NCI-H1105 (cell line): ENCODE measurements at regions not wholly inside any gene's neighbourhood (a gene's known extent, or its start where the extent isn't known, plus 50 kb on each side); places are given as distances from the start of the nearest gene placed in this dataset.
A peak's percentile ranks its signal among the peaks of the same experiment; 100 is the strongest.
"Not testable (repeated sequence)": the region's sequence is repeated elsewhere in the genome, so short reads cannot be mapped to it uniquely, and the experiment has no call there.

ENCODE experiments used
- DNase-seq: peaks from one replicate; lab custom pipeline; 2025; lab: John Stamatoyannopoulos, UW

DNA sequence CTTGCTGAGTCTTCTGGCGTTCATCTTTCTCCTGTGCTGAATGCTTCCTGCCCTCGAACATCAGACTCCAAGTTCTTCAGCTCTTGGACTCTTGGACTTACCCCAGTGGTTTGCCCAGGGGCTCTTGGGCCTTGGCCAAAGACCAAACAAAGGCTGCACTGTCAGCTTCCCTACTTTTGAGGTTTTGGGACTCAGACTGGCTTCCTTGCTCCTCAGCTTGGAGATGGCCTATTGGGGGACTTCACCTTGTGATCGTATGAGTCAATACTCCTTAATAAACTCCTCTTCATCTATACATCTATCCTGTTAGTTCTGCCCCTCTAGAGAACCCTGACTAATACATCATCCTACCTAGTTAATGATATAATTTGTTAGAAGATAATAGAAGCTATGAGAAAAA is 415.4 kb downstream of the TMEM38B start:
- not testable (repeated sequence) for DNase-seq

DNA sequence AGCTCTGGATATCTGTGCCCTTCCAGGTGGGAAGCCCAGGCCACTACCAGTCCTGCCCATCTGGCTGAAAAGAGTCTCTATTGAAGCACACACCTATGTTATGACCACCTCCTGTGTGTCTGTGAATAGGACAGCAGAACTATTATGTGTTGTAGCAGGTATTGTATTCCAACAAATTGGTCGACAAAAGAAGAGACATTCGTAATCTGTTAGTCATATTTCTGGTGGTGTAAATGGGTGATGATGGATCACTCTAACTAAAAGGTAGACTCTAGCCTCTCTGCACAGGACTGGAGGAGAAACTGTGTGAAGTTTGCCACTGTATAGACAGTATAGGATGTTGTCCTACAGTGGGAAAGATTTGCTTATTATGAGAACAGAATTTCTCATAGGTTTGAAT is 416.1 kb downstream of the TMEM38B start:
- no peak for DNase-seq

- peak; percentile 27 for DNase-seq
Observed at GRCh38 chr9:106111039-106111730, 416.8 kb downstream of the TMEM38B start.

GRCh38 chr9:106112935-106113334 is 418.6 kb downstream of the TMEM38B start:
- no peak for DNase-seq

GRCh38 chr9:106119176-106119575 is 424.8 kb downstream of the TMEM38B start:
- no peak for DNase-seq

GRCh38 chr9:106120071-106120470 is 425.7 kb downstream of the TMEM38B start:
- DNase-seq = no peak

DNA sequence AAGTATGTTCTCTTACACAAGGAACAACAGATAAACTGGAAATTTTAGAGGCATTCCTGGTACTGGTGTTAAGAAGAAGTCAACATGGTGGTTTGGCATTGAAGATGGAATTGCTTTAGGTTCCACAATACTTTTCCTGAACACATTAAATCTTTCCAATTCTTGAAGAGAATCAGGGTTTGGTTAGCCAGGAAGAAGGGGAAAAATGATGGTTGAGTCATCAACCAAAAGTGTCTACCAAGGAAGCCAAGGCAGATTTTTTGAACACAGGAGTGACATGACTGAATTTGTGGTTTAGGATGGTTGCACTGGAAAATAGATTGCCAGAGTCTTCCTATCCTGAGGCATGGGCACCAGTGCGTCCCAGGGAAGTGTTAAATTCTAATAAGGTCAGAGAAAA is 433.4 kb downstream of the TMEM38B start:
- DNase-seq = no peak

DNA sequence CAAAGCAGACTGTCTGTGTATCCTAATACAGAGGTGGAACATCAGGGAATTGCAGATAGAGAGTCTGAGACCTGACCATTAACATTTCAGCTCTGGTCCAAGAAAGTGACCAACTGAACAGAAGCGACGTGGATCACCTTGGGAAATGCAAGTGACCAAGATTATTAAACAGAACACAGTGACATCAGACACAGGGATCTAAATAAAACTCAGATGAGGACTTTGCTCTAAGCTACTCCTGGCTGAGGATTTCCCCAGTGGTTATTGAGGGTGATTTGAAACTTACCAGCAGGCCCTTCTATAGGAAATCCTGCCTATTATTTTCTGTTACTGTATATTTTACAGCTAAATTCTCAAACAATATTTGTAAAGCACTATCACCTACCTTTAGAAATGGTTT is 436.0 kb downstream of the TMEM38B start:
- no peak for DNase-seq

DNA sequence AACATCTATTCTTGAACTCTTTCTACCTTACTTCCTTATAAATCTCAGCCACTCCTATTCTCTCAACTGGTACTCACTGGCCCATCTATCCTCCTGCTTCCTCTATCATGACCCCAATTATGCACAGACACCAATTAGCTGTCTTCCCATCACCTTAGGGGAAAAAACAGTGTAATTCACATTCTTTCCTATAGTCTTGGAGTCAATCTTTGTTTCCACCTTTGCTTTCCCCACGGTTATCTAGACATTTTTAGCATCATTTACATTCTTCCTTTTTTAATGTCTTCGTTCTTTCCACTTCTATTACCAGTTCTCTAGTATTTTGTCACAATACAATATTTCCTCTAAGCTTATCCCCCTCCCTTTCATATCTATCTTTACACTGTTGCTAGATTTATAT is 449.4 kb downstream of the TMEM38B start:
- no peak for DNase-seq

DNA sequence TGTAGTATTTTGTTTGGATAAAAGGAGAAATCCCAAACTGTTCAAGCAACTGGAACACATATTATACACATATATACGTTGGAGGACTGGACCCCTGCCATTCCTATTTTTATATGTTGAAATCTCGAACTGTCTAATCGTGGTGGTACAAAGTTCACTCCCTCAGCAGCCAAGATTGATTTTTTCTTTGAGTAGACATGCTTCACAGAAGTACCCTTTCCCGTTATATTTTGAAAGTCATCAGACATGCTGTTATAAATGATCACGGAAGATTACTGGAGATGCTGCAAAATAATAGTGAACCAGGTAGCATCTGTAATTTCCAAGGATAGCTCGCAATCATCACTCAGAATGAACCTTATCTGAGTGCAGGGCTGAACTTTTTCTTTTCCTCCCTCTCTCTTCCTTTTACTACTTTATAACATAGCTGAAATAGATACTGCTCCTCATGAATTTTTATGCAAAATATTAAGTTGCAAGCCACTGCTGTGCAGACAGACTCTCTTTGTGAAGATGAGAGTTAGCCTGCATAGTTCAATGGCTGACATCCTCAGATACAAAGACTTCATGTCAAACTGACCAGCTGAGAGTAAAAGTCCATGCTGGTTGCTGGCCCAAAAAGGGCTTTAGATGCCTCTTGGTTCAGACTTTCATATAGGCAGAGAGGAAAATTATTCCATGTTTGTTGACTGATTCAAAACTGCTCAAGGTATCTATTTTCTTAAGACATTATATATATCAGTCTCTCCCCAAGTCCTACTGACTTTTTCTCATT is 451.9 kb downstream of the TMEM38B start:
- DNase-seq = no peak

DNA sequence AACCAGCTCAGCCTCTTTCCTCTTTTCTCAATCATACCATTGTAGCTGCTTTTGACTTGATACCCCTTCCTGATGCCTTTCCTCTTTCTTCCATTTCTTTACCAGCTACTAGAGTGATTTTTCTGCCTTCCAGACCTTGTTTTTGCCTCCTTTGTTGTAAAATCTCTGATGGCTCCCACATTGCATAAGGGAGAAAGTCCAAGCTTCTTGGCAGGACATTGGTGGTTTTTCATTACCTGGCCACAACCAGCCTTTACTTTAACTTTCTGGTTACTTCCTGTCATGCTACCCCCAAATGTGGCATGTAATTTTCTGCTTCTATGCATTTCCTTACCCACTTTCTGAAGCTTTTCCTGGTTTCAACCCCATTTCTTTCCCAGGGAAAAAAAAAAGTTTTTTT is 452.5 kb downstream of the TMEM38B start:
- DNase-seq = no peak

DNA sequence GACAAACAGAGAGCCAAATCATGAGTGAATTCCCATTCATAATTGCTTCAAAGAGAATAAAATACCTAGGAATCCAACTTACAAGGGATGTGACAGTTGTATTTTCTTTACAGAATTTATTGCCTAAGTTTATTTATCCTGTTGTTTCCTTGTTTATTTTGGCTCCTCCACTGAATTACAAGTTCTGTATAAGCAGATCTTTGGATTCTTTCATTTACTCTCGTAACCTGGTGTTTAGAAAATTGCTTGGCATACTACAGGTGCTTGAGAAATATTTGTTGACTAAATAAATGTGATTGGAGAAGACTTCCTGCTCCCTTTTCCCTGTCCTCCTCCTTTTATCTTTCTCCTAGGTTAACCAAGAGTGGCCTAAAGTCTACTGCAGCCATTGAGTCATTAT is 455.6 kb downstream of the TMEM38B start:
- DNase-seq = no peak

DNA sequence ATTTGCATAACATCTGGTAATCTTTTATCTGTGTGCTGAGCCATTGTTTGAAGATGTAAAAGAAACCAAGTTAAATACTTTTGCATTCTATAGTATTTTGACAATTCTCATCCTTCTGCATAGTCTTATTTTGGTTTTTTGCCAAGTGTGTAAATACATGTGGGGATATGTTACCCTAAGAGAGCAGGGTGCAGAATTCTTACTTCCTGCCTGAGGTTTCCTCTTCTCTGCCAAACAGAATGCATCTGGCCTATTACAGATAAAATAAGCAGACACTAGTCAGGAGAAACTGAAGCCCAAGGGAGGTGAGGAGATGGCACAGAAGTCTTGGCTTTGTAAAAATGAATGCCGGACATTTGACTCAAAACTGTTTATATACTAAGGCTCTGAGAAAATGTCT is 462.1 kb downstream of the TMEM38B start:
- DNase-seq = no peak

DNA sequence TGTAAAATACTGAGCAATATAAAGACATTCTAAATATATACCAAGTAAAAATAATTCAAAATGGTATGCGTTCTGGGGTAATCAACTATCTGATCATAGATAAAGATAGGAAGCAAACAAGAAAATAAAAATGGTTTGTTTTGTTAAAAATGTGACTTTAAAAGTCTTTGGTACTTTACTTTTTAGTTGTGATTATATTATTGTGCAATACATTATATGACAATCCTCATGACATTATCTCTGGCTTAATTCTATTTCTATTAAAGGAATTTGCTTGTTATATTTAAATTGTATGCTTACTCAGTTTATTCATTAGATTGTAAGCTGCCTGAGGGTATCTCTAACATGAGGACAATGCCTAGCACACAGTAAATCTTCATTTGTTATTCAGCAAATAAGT is 477.9 kb downstream of the TMEM38B start:
- DNase-seq = no peak

DNA sequence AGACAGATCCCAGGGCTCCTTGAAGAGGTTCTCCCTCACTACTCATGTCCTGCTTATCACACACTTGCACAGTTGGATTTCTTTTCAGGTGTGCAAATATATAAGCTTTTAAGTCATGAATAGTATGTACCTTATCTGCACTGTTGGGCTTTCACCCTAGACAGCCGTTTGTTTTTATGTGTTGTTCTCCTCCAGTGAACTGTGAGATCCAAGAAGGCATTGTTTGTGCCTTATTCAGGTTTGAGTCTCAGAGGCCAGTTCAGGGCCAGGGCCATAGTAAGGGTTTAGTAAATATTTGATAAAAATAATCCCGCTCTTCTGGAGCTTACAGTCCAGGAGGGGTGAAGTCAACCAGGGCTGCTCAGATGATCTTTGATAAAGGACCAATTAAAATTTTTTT is 480.0 kb downstream of the TMEM38B start:
- DNase-seq = no peak

DNA sequence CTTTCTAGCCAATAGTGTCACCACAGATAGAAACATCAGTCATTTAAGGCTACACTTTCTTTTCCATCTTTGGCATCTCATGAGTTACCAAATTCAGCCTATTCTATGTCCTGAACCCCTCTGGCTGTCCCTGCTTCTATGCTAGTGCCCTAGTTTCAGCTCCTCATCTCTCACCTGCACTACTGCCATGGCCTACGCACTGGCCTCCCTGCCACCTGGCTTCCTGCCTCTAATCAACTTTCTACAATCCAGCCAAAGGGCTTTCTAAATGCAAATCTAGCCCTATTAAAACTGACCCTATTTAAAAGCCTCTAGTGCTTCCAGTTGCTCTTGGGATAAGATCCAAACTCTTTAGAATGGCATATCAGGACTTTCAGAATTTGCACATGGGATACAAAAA is 482.9 kb downstream of the TMEM38B start:
- no peak for DNase-seq

- no peak for DNase-seq
Observed at GRCh38 chr9:106179191-106179590, 484.9 kb downstream of the TMEM38B start.

- DNase-seq = not testable (repeated sequence)
Observed at GRCh38 chr9:106203815-106204516, 509.6 kb downstream of the TMEM38B start.

DNA sequence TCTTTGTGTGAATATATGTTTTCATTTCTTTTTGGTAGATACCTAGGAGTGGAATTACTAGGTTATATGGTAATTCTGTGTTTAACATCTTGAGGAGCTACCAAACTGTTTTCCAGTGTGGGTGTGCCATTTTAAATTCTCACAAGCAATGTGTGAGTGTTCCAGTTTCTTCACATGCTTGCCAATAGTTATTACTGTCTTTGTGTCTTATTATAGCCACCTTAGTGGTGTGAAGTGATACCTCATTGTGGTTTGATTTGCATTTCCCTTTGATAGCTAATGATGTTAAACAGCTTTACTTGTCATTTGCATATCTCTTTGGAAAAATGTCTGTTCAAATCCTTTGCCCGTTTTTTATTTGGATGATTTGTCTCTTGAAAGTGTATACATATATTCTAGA is 513.0 kb downstream of the TMEM38B start:
- no peak for DNase-seq

GRCh38 chr9:106218427-106218826 is 524.1 kb downstream of the TMEM38B start:
- DNase-seq = no peak

GRCh38 chr9:106218854-106219253 is 524.5 kb downstream of the TMEM38B start:
- DNase-seq = no peak

DNA sequence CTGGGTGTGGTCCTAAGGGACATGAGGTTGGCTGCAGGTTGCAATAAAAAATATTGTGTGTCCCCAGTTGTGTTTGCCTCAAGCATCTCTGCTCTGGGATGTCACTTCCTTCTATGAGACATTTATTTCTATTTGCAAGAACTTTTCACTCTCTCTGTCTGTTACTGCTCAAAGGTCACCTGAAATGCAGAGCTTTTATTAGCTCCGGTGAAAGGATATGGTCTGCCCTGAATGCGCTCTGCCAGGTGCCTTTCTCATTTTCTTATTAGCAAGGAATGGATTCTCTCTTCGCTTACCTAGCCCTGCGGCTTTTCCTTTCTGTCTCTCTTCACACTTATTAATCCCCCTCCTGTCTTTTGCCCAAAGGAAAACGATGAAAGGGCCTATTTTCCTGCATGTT is 526.1 kb downstream of the TMEM38B start:
- no peak for DNase-seq

- DNase-seq = no peak
Observed at GRCh38 chr9:106228861-106229260, 534.5 kb downstream of the TMEM38B start.
